NCI-H2107 treated with DMSO at 0.1 percent for 48 hours (cell line): ENCODE measurements at regions not wholly inside any gene's neighbourhood (a gene's known extent, or its start where the extent isn't known, plus 50 kb on each side); places are given as distances from the start of the nearest gene placed in this dataset.

ENCODE experiments used
- DNase-seq: peaks from one replicate; lab custom pipeline; 2025; ENCODE audit not compliant: unreplicated experiment; lab: John Stamatoyannopoulos, UW

DNA sequence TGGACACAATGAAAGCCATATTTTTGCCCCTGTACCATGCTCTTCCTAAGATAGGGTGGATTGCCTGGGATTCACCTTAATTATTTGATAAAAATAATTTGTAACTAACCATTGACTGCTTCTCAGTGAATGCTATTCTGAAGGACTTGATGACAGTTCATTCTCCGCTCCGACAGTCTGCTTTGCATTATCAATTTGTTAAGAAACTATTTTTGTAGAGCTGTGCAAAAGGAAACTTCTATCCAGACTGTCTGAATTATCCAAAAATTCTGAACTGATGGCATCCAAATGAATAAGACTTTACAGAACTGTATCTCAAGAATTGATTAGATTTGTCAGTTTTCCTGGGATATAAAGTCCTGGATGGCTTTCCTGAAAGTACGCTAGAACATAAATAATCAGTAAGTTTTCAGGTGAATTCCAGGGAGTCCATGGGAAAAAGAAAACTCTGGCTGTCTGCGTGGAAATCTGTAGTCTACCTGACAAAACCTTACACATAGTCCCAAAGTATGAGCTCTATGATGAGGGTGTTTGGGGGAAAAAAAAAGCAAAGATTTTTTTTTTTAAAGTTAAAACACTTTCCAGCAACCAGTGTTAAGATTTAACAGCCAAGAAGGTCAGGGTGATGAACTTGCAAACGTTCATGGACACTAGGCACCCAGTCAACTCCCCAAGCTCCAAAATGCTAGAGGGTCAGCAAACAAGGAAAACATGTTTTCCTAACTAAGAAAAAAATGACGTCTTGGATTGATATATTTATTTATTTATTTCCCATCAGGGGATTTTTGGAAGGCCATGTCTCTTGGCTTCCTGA is 291.1 kb upstream of the TBX3 start:
- no peak for DNase-seq

GRCh38 chr12:114974333-114974732 is 290.4 kb upstream of the TBX3 start:
- DNase-seq = no peak

- DNase-seq = no peak
Observed at GRCh38 chr12:114968727-114969126, 284.8 kb upstream of the TBX3 start.

- no peak for DNase-seq
Observed at GRCh38 chr12:114967151-114967550, 283.2 kb upstream of the TBX3 start.

DNA sequence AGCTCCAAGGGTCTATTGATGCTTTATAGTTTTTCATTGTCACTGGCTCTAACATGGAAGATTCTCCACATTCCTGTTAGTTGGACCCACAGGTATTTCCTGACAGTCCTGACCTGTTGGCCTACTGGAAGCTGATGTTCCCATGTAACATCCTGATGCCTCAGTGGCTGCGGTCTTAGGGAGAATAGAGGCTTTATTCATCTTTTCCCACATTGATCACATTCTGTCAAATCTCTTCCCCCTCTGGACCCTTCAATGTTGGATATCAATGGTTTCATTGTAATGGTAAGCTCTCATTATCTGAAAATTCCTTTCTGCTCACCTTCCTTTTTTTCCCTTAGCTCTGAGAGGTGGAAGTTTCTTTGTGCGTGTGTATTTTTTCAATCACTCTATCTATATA is 280.9 kb upstream of the TBX3 start:
- DNase-seq = no peak

GRCh38 chr12:114963846-114964245 is 279.9 kb upstream of the TBX3 start:
- no peak for DNase-seq

DNA sequence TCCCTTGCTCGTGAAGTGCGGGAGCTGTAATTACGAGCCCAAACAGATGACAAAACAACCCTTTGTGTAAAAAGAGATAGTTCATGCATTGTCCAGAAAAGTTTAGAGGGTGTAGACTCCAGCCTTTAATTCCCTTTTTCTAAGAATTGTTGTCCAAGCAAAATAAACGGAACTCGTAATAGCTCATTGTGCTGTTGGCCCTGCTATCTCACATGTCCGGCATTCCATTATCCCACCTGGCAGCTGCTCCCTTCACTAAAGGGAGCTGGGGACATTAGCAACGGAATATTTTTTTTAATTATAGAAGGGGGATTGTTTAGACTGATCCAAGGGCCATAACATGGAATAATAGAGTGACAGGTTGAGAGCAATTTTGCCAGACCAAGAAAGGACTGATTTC is 277.5 kb upstream of the TBX3 start:
- no peak for DNase-seq

DNA sequence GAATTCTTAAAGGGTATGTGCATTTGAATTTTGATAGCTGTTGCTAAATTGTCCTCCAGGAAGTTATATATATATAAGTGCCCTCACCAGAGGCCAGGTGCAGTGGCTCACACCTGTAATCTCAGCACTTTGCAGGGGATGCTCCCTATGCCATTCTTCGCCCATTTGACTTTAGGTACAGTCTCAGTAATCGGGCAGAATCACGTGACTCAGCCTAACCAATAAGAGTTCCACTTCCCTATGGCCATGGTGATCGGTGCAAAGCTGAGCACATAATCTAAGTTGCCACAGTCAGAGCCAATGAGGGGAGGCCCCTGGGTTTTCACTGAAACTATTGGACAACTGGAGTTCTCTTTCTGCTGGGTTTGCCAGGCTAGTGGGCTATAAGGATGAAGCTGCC is 274.6 kb upstream of the TBX3 start:
- DNase-seq = no peak

GRCh38 chr12:114957225-114957624 is 273.2 kb upstream of the TBX3 start:
- no peak for DNase-seq

DNA sequence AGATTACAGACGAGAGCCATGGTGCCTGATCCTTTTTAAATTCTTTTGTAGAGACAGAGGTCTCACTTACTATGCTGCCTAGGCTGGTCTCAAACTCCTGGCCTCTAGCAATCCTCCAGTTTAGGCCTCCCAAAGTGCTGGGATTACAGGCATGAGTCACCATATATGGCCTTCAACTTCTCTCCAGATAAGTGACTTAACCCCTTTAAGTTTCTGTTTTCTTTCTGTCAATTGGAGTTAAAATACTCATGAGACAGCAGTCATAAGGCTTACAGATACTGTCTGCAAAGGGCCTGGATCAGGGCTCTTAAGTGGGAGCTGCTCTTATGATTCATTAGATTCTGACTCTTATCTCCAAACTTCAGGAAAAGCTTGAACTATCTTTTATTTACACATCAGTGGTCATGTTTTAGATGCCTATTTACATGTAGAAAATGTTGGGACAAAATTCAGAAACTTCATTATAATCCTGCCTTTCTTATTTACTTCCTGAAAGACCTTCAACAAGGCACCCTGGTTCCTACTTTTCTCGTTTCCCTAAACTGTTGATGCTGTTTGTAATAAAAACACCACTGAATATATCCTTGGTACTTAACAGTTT is 271.5 kb upstream of the TBX3 start:
- no peak for DNase-seq

DNA sequence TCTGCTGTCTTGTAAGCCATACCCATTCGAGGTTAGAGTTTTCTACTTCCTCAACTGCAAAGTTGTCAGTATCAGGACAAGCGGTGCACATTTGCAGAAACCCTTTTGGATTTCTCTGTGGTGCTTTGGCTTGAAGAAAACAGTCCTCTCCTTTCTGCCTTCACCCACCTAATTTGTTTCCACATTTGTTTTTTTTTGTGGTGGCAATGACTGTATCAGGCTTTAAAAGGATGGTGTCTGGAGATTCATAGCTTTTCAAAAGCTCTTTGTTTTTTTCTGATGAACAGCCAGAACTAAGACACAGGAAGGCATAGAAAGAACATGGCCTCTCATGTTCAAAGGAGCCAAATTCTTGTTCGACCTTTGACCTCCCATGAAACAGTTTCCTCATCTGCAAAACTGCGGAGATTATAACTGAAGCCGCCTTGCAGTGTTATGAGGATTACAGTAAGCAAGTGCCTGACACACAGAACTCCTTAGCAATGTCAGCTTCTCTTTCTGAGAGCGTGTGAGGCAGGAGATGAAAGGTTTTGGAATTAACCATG is 270.6 kb upstream of the TBX3 start:
- no peak for DNase-seq

GRCh38 chr12:114952573-114953271 is 268.7 kb upstream of the TBX3 start:
- no peak for DNase-seq

DNA sequence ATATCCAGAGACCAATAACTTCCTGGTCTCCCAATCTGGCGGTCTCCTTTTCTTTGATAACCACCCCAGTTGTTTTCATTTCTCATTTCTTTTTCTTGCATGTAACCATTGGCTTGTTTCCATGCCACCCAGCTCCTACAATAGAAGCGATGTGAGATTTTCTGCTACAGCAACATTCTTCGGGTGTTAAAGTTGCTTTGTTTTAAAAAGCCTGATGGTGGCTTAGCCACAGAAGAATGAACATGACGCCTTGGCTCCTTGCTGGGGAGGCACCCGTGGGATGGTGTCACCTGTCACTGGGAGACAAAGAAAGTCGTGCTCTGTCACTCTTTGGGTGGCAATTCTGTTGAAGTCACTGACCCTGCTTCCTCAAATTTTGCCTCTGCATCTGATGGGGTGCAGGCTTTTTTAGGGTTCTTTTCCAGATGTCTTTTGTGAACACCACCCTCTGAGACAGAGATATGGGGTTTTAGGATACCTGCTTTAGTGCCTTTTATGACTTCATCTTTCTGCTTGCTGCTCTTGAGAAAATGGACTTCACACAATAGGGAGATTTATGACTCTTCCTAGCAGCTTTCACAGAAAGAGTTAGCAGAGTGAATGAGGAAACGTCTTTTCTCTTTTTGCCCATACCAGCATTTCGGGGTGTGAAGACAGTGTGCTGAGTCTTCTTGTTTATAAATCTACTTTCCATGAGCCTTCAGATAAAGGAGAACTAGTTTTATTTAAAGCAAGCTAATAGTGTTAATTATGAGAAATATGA is 265.3 kb upstream of the TBX3 start:
- DNase-seq = no peak

GRCh38 chr12:114945351-114945750 is 261.4 kb upstream of the TBX3 start:
- DNase-seq = no peak

DNA sequence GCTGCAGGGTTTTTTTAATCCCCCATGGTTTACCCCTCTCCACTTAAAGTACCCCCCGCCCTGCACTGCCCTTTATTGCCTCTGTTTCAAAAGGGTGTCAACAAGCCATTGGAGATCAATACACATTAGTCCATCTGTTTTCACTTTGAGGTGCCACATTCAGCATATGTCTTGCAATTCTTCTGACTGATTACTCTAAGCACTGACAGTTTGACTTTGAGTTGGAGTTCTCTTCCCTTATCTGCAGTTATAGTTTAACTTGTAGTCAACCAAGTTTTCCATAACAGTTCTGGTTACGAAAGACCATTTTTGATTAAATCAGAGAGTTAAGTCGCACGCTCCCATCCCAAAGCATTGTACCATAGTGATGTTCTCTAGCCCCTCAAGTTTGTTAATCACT is 260.8 kb upstream of the TBX3 start:
- no peak for DNase-seq

DNA sequence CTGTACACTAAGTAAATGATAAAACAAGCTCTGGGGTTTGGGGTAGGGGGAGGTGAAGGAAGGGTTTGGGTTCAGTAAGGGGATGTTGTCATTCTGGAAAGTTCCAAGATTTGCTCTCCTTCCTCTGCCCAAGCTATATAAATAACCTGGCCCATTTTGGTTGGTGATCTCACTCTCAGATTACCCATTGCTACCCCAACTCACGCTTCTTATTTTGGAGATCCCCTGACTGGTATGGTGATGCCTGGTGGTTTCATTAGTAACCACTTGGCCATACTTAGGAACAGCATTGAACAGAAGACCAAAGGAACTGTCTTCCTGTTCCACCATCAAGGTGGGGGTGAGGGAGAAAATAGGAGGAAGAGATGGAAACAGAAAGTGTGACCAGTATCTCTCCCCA is 259.6 kb upstream of the TBX3 start:
- DNase-seq = no peak

DNA sequence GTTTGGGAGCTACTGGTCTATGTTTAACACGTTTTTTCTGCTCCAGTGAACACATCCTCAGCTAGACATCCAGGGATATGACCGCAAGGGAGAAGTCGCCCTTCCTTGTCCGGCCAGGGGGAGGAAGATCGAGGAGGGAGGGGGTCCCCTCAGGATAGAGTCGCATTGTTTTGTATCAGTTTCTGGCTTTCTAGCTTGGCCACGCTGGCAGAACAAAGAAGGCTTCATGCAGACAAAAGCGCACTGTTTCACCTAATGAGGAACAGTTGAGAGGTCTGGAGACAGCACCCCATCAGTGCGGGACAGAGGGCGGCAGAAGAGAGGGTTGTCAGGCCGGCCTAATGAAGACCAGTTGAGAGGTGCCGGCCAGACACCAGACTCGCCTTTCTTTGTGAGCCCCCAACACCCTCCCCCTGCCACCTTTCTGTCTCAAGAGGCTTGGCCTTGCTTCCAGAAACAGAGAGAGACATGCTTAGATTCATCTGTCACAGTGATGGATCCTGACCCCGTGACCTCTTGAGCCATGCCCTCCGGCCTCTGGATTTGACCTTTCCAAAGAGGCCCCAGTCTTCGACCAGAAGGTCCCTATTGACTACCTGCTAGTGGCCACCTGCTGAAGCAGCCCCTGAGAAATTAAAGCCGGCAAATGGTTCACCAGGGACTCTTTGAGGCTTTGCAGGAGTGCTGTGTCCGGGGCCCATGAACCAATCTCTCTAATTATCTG is 254.7 kb upstream of the TBX3 start:
- DNase-seq = no peak

GRCh38 chr12:114936148-114937079 is 252.4 kb upstream of the TBX3 start:
- no peak for DNase-seq

DNA sequence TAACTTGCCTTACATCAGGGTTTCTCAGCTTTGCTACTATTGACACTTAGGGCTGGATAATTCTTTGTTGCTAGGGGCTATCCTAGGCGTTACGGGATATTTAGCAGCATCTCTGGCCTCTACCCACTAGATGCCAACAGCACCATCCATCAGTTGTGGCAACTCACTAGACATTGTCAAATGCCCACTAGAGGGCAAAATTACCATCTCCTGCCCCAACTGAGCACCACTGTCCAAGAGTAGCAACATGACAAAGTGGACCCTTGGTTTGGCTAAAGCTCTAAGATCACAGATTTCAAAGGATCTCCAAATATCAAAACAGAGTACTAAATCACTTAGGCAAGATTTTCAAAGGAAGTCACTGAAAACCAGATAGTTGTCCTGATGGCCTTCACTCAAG is 251.7 kb upstream of the TBX3 start:
- DNase-seq = no peak
